NCI-H2081 treated with DMSO at 0.1 percent for 48 hours (cell line): ENCODE measurements at regions not wholly inside any gene's neighbourhood (a gene's known extent, or its start where the extent isn't known, plus 50 kb on each side); places are given as distances from the start of the nearest gene placed in this dataset.

ENCODE experiments used
- DNase-seq: peaks from one replicate; lab custom pipeline; 2025; lab: John Stamatoyannopoulos, UW

- no peak for DNase-seq
These were observed 97.1 kb upstream of the NXT1 start for GRCh38 chr20:23253524-23253923.

- DNase-seq = no peak
These were observed 98.8 kb upstream of the NXT1 start for GRCh38 chr20:23251779-23252178.

GRCh38 chr20:23249541-23249940, 101.0 kb upstream of the NXT1 start:
- DNase-seq = no peak

- DNase-seq = no peak
These were observed 102.1 kb upstream of the NXT1 start for GRCh38 chr20:23248461-23248882.

GRCh38 chr20:23246717-23247664, 103.6 kb upstream of the NXT1 start:
- DNase-seq = no peak

- no peak for DNase-seq
These were observed 104.9 kb upstream of the NXT1 start for GRCh38 chr20:23245553-23246181.

GRCh38 chr20:23244916-23245552, 105.6 kb upstream of the NXT1 start:
- DNase-seq = no peak

GRCh38 chr20:23244156-23244915, 106.3 kb upstream of the NXT1 start:
- no peak for DNase-seq

GRCh38 chr20:23243791-23244155, 106.8 kb upstream of the NXT1 start:
- DNase-seq = no peak

- no peak for DNase-seq
These were observed 107.9 kb upstream of the NXT1 start for GRCh38 chr20:23242556-23243180.

- no peak for DNase-seq
These were observed 108.5 kb upstream of the NXT1 start for GRCh38 chr20:23242104-23242503.

GRCh38 chr20:23241416-23241815, 109.2 kb upstream of the NXT1 start:
- DNase-seq = no peak

GRCh38 chr20:23240519-23240918, 110.1 kb upstream of the NXT1 start:
- DNase-seq = no peak

GRCh38 chr20:23237201-23237600, 113.4 kb upstream of the NXT1 start:
- DNase-seq = no peak

GRCh38 chr20:23235173-23236027, 115.2 kb upstream of the NXT1 start:
- DNase-seq = no peak

- no peak for DNase-seq
These were observed 116.1 kb upstream of the NXT1 start for GRCh38 chr20:23234311-23235078.

GRCh38 chr20:23233341-23233740, 117.2 kb upstream of the NXT1 start:
- DNase-seq = no peak

GRCh38 chr20:23232679-23233308, 117.8 kb upstream of the NXT1 start:
- no peak for DNase-seq

GRCh38 chr20:23232219-23232581, 118.4 kb upstream of the NXT1 start:
- no peak for DNase-seq
